Head of caudate nucleus (tissue), 42 donors: ENCODE measurements at regions not wholly inside any gene's neighbourhood (a gene's known extent, or its start where the extent isn't known, plus 50 kb on each side); places are given as distances from the start of the nearest gene placed in this dataset.

Experiments
- DNase-seq, 42 donors: peaks; one replicate each; pipeline versions ENCODE4 v3.0.0 to v3.0.0-alpha.2; 2020 to 2021; ENCODE audit warnings: mixed read lengths in 7 of 42
- intact Hi-C: fragments of 100-400 bp; cut with DNase I; formaldehyde crosslinking; loops from one replicate; pipeline ENCODE4 v1.15.0; 2022

GRCh38 chr6:126526547-126526946 lies 186.6 kb downstream of the CENPW start:
- intact Hi-C loops: no loop called here
- DNase-seq: no peak

- intact Hi-C loops: no loop called here
- no peak for DNase-seq
Observed at GRCh38 chr6:126526996-126527606, 187.2 kb downstream of the CENPW start.

- intact Hi-C loops: no loop called here
- DNase-seq: no peak
Observed at GRCh38 chr6:126529637-126530362, 189.9 kb downstream of the CENPW start.

GRCh38 chr6:126530775-126531174 lies 190.9 kb downstream of the CENPW start:
- intact Hi-C loops: no loop called here

GRCh38 chr6:126531286-126531685 lies 191.4 kb downstream of the CENPW start:
- intact Hi-C loops: no loop called here
- no peak for DNase-seq

More at GRCh38 chr6:126530775-126531174, 190.9 kb downstream of the CENPW start:
- no peak for DNase-seq

- intact Hi-C loops: no loop called here
- DNase-seq: no peak
Observed at GRCh38 chr6:126531840-126532239, 191.9 kb downstream of the CENPW start.

GRCh38 chr6:126534401-126534800 lies 194.5 kb downstream of the CENPW start:
- DNase-seq: no peak
- intact Hi-C loops: no loop called here

GRCh38 chr6:126535138-126535537 lies 195.2 kb downstream of the CENPW start:
- no peak for DNase-seq
- intact Hi-C loops: no loop called here

GRCh38 chr6:126535595-126535994 lies 195.7 kb downstream of the CENPW start:
- intact Hi-C loops: no loop called here
- no peak for DNase-seq

GRCh38 chr6:126537061-126537816 lies 197.3 kb downstream of the CENPW start:
- no peak for DNase-seq
- intact Hi-C loops: no loop called here

GRCh38 chr6:126539022-126539421 lies 199.1 kb downstream of the CENPW start:
- intact Hi-C loops: no loop called here
- DNase-seq: no peak

- intact Hi-C loops: no loop called here
- no peak for DNase-seq
Observed at GRCh38 chr6:126540161-126540560, 200.2 kb downstream of the CENPW start.

GRCh38 chr6:126541806-126542491 lies 202.0 kb downstream of the CENPW start:
- no peak for DNase-seq
- intact Hi-C loops: no loop called here

- DNase-seq: no peak
- intact Hi-C loops: no loop called here
Observed at GRCh38 chr6:126546541-126547120, 206.7 kb downstream of the CENPW start.

GRCh38 chr6:126548300-126548699 lies 208.4 kb downstream of the CENPW start:
- no peak for DNase-seq
- intact Hi-C loops: no loop called here

- intact Hi-C loops: no loop called here
- DNase-seq: no peak
Observed at GRCh38 chr6:126550323-126550722, 210.4 kb downstream of the CENPW start.

- DNase-seq: no peak
- intact Hi-C loops: no loop called here
Observed at GRCh38 chr6:126551832-126552231, 211.9 kb downstream of the CENPW start.

- intact Hi-C loops: no loop called here
- no peak for DNase-seq
Observed at GRCh38 chr6:126553854-126554253, 213.9 kb downstream of the CENPW start.

GRCh38 chr6:126570507-126570906 lies 230.6 kb downstream of the CENPW start:
- intact Hi-C loops: no loop called here
- no peak for DNase-seq
